ENCODE measurements at regions not wholly inside any gene's neighbourhood (a gene's known extent, or its start where the extent isn't known, plus 50 kb on each side); places are given as distances from the start of the nearest gene placed in this dataset.

DNA sequence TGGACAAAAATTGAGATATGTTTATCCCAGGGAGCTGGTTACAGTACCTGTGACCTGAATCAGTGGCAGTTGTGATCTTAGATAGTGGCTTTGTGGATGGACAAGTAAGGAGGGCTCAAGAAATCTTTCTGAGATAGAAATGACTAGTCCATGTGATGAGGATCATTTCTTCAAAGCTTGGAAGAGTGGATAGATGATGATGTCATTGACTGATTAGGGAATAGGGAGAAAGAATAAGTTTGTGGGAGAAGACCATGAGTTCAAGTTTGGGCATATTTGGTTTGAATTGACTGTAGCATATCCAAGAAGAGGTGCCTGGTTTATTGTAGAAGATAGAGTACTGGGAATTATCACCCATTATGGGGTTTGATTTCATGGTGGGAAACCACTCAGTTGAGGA lies 336.7 kb upstream of the PRICKLE1 start:
- no peak overlapping the region for H4K8ac ChIP-seq (ENCODE audit: low read length)
- H3K27ac ChIP-seq (ENCODE audit: low read length, poor library complexity, severe bottlenecking), result no peak overlapping the region
- H3K18ac ChIP-seq (ENCODE audit: low read depth in 1 of 2, low read length in 2 of 2), result no peak overlapping the region
- H3K9ac ChIP-seq (ENCODE audit: low read length), result no peak overlapping the region
- H2AK5ac ChIP-seq (ENCODE audit: low read length, severe bottlenecking), result no peak overlapping the region
- H4K91ac ChIP-seq (ENCODE audit: low read length), result no peak overlapping the region
- H3K9me3 ChIP-seq (ENCODE audit: control insufficient read depth, low read length), result no peaks in the 10 kb centered on the region
- H2BK120ac ChIP-seq (ENCODE audit: low read depth, low read length), result no peak overlapping the region
- no peaks in the 10 kb centered on the region for H3K36me3 ChIP-seq (ENCODE audit: control insufficient read depth in 1 of 2, insufficient read depth in 2 of 2, low read depth in 1 of 2, low read length in 2 of 2)
- H2BK15ac ChIP-seq (ENCODE audit: low read depth, poor library complexity, severe bottlenecking), result no peak overlapping the region
- H3K4me1 ChIP-seq (ENCODE audit: control insufficient read depth, insufficient read depth, low read depth, low read length), result no peaks in the 10 kb centered on the region
- DNase-seq, result no peak
- H3K27me3 ChIP-seq (ENCODE audit: control insufficient read depth in 1 of 2, insufficient read depth in 1 of 2, low read length in 2 of 2), result no peaks in the 10 kb centered on the region
- H2AFZ ChIP-seq (ENCODE audit: low read depth, low read length), result no peak overlapping the region
- H2BK5ac ChIP-seq (ENCODE audit: low read depth, low read length, poor library complexity, severe bottlenecking), result no peak overlapping the region
- H3K23ac ChIP-seq (ENCODE audit: low read length in 2 of 2), result no peak overlapping the region
- no peak overlapping the region for H2BK12ac ChIP-seq (ENCODE audit: low read length in 2 of 2)
- H3K79me1 ChIP-seq (replicated peaks; ENCODE audit: low read length, poor library complexity, severe bottlenecking), result no peaks in the 10 kb centered on the region
- no peak overlapping the region for H3K4ac ChIP-seq (ENCODE audit: low read depth in 1 of 2, low read length in 2 of 2)
- H3K4me3 ChIP-seq (ENCODE audit: insufficient read depth in 1 of 2, low read depth in 1 of 2, low read length in 2 of 2), result no peak overlapping the region
- no peak overlapping the region for H3K4me2 ChIP-seq (ENCODE audit: low read length, poor library complexity, severe bottlenecking)
- H3K14ac ChIP-seq (ENCODE audit: low read length in 2 of 2), result no peak overlapping the region

DNA sequence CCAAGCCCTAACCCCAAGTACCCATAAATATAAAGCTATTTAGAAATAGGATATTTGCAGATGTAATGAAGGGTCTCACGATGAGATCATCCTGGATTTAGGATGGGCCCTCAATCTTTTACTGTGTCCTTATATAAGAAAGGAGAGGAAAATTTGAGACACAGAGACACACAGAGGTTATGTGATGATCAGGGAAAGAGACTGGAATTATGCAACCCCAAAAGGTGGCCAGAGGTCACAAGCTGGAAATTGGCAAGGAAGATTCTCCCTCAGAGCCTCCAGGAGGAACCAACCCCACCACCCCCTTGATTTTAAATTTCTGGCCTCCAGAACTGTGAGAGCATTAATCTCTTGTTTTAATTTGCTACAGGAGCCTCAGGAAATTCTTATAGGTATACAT lies 334.9 kb upstream of the PRICKLE1 start:
- no peak overlapping the region for H3K27ac ChIP-seq (ENCODE audit: low read length, poor library complexity, severe bottlenecking)
- no peak overlapping the region for H3K4ac ChIP-seq (ENCODE audit: low read depth in 1 of 2, low read length in 2 of 2)

DNA sequence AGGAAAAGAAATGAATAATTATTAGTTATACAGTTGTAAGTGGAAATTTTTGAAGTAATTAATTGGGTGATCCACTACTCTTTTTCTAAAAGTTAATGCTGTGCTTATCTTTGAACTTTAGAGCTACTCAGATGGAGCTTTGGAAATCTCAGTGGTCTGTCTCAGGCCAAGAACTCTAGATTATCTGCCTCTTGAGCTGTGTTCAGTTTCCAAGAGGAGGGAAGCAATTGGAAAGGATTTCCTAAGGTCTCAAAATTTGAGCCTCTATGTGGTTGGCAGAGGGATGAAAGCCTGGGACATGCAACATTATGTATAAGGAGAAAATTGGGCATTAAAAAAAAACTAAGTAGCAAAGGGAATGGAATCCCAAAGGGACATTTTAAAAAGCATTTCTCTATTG lies 334.0 kb upstream of the PRICKLE1 start:
- peaks cover 2% of the 10 kb centered on the region for H3K4me1 ChIP-seq (ENCODE audit: control insufficient read depth, insufficient read depth, low read depth, low read length)
- no peak overlapping the region for H2BK12ac ChIP-seq (ENCODE audit: low read length in 2 of 2)
- H3K27ac ChIP-seq (ENCODE audit: low read length, poor library complexity, severe bottlenecking), result no peak overlapping the region
- H2BK15ac ChIP-seq (ENCODE audit: low read depth, poor library complexity, severe bottlenecking), result no peak overlapping the region
- no peak overlapping the region for H3K9ac ChIP-seq (ENCODE audit: low read length)
- no peak overlapping the region for H2AK5ac ChIP-seq (ENCODE audit: low read length, severe bottlenecking)
- no peaks in the 10 kb centered on the region for H3K27me3 ChIP-seq (ENCODE audit: control insufficient read depth in 1 of 2, insufficient read depth in 1 of 2, low read length in 2 of 2)
- no peak overlapping the region for H3K4ac ChIP-seq (ENCODE audit: low read depth in 1 of 2, low read length in 2 of 2)
- H3K4me2 ChIP-seq (ENCODE audit: low read length, poor library complexity, severe bottlenecking), result no peak overlapping the region
- H3K9me3 ChIP-seq (ENCODE audit: control insufficient read depth, low read length), result no peaks in the 10 kb centered on the region
- H3K14ac ChIP-seq (ENCODE audit: low read length in 2 of 2), result no peak overlapping the region
- H4K8ac ChIP-seq (ENCODE audit: low read length), result no peak overlapping the region
- H2BK5ac ChIP-seq (ENCODE audit: low read depth, low read length, poor library complexity, severe bottlenecking), result no peak overlapping the region
- no peak overlapping the region for H3K18ac ChIP-seq (ENCODE audit: low read depth in 1 of 2, low read length in 2 of 2)
- no peak overlapping the region for H3K4me3 ChIP-seq (ENCODE audit: insufficient read depth in 1 of 2, low read depth in 1 of 2, low read length in 2 of 2)
- H3K79me1 ChIP-seq (replicated peaks; ENCODE audit: low read length, poor library complexity, severe bottlenecking), result no peaks in the 10 kb centered on the region
- no peak overlapping the region for H2AFZ ChIP-seq (ENCODE audit: low read depth, low read length)
- H4K91ac ChIP-seq (ENCODE audit: low read length), result no peak overlapping the region
- no peak overlapping the region for H2BK120ac ChIP-seq (ENCODE audit: low read depth, low read length)
- DNase-seq, result no peak
- no peaks in the 10 kb centered on the region for H3K36me3 ChIP-seq (ENCODE audit: control insufficient read depth in 1 of 2, insufficient read depth in 2 of 2, low read depth in 1 of 2, low read length in 2 of 2)
- no peak overlapping the region for H3K23ac ChIP-seq (ENCODE audit: low read length in 2 of 2)

More for the DNA sequence above, 334.9 kb upstream of the PRICKLE1 start:
- Histone ChIP-seq H2BK5ac (ENCODE audit: low read depth, low read length, poor library complexity, severe bottlenecking) (no peak overlapping the region), H4K8ac (ENCODE audit: low read length) (no peak overlapping the region), H3K4me2 (ENCODE audit: low read length, poor library complexity, severe bottlenecking) (no peak overlapping the region), H3K36me3 (ENCODE audit: control insufficient read depth in 1 of 2, insufficient read depth in 2 of 2, low read depth in 1 of 2, low read length in 2 of 2) (no peaks in the 10 kb centered on the region), H3K23ac (ENCODE audit: low read length in 2 of 2) (no peak overlapping the region), H3K9me3 (ENCODE audit: control insufficient read depth, low read length) (no peaks in the 10 kb centered on the region), H2BK15ac (ENCODE audit: low read depth, poor library complexity, severe bottlenecking) (no peak overlapping the region), H2AK5ac (ENCODE audit: low read length, severe bottlenecking) (no peak overlapping the region), H3K18ac (ENCODE audit: low read depth in 1 of 2, low read length in 2 of 2) (no peak overlapping the region), H3K9ac (ENCODE audit: low read length) (no peak overlapping the region), H3K27me3 (ENCODE audit: control insufficient read depth in 1 of 2, insufficient read depth in 1 of 2, low read length in 2 of 2) (no peaks in the 10 kb centered on the region), H3K79me1 (replicated peaks; ENCODE audit: low read length, poor library complexity, severe bottlenecking) (no peaks in the 10 kb centered on the region), H2AFZ (ENCODE audit: low read depth, low read length) (no peak overlapping the region), H3K4me1 (ENCODE audit: control insufficient read depth, insufficient read depth, low read depth, low read length) (peaks cover 2% of the 10 kb centered on the region), H2BK120ac (ENCODE audit: low read depth, low read length) (no peak overlapping the region), H2BK12ac (ENCODE audit: low read length in 2 of 2) (no peak overlapping the region), H3K4me3 (ENCODE audit: insufficient read depth in 1 of 2, low read depth in 1 of 2, low read length in 2 of 2) (no peak overlapping the region), H3K14ac (ENCODE audit: low read length in 2 of 2) (no peak overlapping the region), H4K91ac (ENCODE audit: low read length) (no peak overlapping the region)
- 100% methylated on average over 1 of the region's 1 CpG for WGBS
- DNase-seq, result no peak

DNA sequence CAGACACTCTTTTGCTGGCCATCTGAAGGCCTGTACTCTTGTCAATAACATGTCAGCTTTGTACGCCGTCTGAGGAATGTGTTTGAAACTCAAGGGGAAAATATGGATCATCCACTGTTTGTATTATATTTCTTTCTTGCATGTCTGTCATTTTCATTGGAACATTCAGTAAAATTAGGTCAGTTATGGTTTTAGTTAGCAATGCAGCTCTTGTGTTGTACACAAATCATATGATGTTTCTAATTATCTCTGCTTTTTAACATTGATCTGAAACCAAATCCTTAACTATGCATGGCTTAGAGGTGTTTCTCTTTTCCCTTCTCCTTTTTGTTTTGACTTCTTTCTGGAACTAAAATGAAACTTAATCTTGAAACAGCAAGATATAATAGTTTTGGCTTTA lies 333.6 kb upstream of the PRICKLE1 start:
- Histone ChIP-seq H3K14ac (ENCODE audit: low read length in 2 of 2) (no peak overlapping the region), H2BK120ac (ENCODE audit: low read depth, low read length) (no peak overlapping the region), H2BK12ac (ENCODE audit: low read length in 2 of 2) (no peak overlapping the region), H3K27me3 (ENCODE audit: control insufficient read depth in 1 of 2, insufficient read depth in 1 of 2, low read length in 2 of 2) (no peaks in the 10 kb centered on the region), H2AFZ (ENCODE audit: low read depth, low read length) (no peak overlapping the region), H3K23ac (ENCODE audit: low read length in 2 of 2) (no peak overlapping the region), H3K79me1 (replicated peaks; ENCODE audit: low read length, poor library complexity, severe bottlenecking) (no peaks in the 10 kb centered on the region), H2BK15ac (ENCODE audit: low read depth, poor library complexity, severe bottlenecking) (no peak overlapping the region), H4K91ac (ENCODE audit: low read length) (no peak overlapping the region), H3K18ac (ENCODE audit: low read depth in 1 of 2, low read length in 2 of 2) (no peak overlapping the region), H2AK5ac (ENCODE audit: low read length, severe bottlenecking) (no peak overlapping the region), H3K9ac (ENCODE audit: low read length) (no peak overlapping the region), H3K4me2 (ENCODE audit: low read length, poor library complexity, severe bottlenecking) (no peak overlapping the region), H2BK5ac (ENCODE audit: low read depth, low read length, poor library complexity, severe bottlenecking) (no peak overlapping the region), H3K9me3 (ENCODE audit: control insufficient read depth, low read length) (no peaks in the 10 kb centered on the region), H4K8ac (ENCODE audit: low read length) (no peak overlapping the region), H3K27ac (ENCODE audit: low read length, poor library complexity, severe bottlenecking) (no peak overlapping the region), H3K36me3 (ENCODE audit: control insufficient read depth in 1 of 2, insufficient read depth in 2 of 2, low read depth in 1 of 2, low read length in 2 of 2) (no peaks in the 10 kb centered on the region), H3K4me1 (ENCODE audit: control insufficient read depth, insufficient read depth, low read depth, low read length) (peaks cover 2% of the 10 kb centered on the region), H3K4me3 (ENCODE audit: insufficient read depth in 1 of 2, low read depth in 1 of 2, low read length in 2 of 2) (no peak overlapping the region), H3K4ac (ENCODE audit: low read depth in 1 of 2, low read length in 2 of 2) (no peak overlapping the region)
- WGBS, result 67% methylated on average over 2 of the region's 2 CpGs
- no peak for DNase-seq
